Subcutaneous abdominal adipose tissue (tissue), 5 donors: ENCODE measurements at regions not wholly inside any gene's neighbourhood (a gene's known extent, or its start where the extent isn't known, plus 50 kb on each side); places are given as distances from the start of the nearest gene placed in this dataset.

ENCODE experiments used
- H3K27ac ChIP-seq: one replicate; pipeline ENCODE4 v1.7.0; 2013; ENCODE audit warnings: low read depth, mild to moderate bottlenecking, inconsistent platforms, low read length, moderate library complexity
- H3K27me3 ChIP-seq, 5 donors: one replicate each; pipeline ENCODE4 v1.7.0; 2013; ENCODE audit warnings: low read length in 5 of 5, inconsistent platforms in 1 of 5; ENCODE audit not compliant: control insufficient read depth in 5 of 5, insufficient read depth in 4 of 5
- H3K36me3 ChIP-seq, 5 donors: one replicate each; pipeline ENCODE4 v1.7.0; 2013; ENCODE audit warnings: low read length in 5 of 5; ENCODE audit not compliant: control insufficient read depth in 5 of 5, insufficient read depth in 5 of 5
- H3K4me1 ChIP-seq, 5 donors: one replicate each; pipeline ENCODE4 v1.7.0; 2013; ENCODE audit warnings: low read length in 5 of 5, mild to moderate bottlenecking in 3 of 5, moderate library complexity in 1 of 5; ENCODE audit not compliant: control insufficient read depth in 5 of 5, insufficient read depth in 5 of 5
- H3K4me3 ChIP-seq, 5 donors: one replicate each; pipeline ENCODE4 v1.7.0; 2013; ENCODE audit warnings: low read length in 5 of 5, low read depth in 1 of 5
- H3K9ac ChIP-seq, 5 donors: one replicate each; pipeline ENCODE4 v1.7.0; 2013; ENCODE audit warnings: low read length in 5 of 5, mild to moderate bottlenecking in 4 of 5, moderate library complexity in 3 of 5
- H3K9me3 ChIP-seq, 5 donors: one replicate each; pipeline ENCODE4 v1.7.0; 2013; ENCODE audit warnings: low read length in 5 of 5; ENCODE audit not compliant: control insufficient read depth in 5 of 5
- donor health status: healthy.
- donor health status: healthy.
- donor health status: healthy.
- donor health status: healthy.
- donor health status: healthy.

DNA sequence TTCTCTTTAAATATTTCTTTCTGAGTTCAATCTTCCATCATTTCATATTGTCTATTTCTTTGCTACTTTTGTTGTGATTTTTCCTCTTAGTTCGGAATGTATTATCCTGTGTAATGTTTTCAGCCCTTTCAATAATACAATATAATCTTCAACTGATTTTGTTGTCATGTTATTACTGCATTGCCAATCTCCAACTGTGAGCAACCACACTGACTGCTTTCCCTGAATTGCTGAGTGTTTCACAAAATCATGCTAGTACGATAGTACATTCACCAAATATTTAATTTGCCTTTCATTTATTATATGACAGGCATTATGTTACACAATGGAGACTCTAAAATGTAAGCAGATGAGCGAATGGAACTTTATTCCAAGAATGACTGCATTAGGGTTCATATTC is 744.3 kb upstream of the ATXN8OS start:
- Histone ChIP-seq H3K27me3 (no peaks in the 10 kb centered on the region), H3K36me3 (no peaks in the 10 kb centered on the region), H3K9ac (no peak overlapping the region), H3K4me1 (no peaks in the 10 kb centered on the region), H3K27ac (no peak overlapping the region), H3K4me3 (no peak overlapping the region), H3K9me3 (no peaks in the 10 kb centered on the region)

DNA sequence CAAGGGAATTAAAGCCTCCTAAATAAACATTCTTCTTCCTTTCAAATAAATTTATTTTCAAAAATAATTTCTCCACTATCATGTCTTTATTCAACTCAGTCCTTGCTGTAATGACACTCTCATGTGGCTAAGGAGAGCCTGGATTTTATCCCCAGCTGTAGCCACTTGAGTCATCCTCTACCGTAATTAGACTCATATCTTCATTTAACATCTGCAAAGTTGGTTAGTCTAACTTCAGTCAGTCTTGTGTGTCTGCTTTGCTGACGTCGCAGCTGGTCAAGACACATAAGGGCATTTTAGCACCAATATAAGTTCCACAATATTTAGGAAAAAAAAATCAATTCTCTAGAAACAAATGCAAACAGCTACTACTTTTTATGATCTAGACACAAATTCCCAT is 776.4 kb upstream of the ATXN8OS start:
- Histone ChIP-seq H3K9ac (no peak overlapping the region), H3K4me1 (no peaks in the 10 kb centered on the region), H3K9me3 (no peaks in the 10 kb centered on the region), H3K36me3 (no peaks in the 10 kb centered on the region), H3K4me3 (no peak overlapping the region), H3K27ac (no peak overlapping the region), H3K27me3 (no peaks in the 10 kb centered on the region)

DNA sequence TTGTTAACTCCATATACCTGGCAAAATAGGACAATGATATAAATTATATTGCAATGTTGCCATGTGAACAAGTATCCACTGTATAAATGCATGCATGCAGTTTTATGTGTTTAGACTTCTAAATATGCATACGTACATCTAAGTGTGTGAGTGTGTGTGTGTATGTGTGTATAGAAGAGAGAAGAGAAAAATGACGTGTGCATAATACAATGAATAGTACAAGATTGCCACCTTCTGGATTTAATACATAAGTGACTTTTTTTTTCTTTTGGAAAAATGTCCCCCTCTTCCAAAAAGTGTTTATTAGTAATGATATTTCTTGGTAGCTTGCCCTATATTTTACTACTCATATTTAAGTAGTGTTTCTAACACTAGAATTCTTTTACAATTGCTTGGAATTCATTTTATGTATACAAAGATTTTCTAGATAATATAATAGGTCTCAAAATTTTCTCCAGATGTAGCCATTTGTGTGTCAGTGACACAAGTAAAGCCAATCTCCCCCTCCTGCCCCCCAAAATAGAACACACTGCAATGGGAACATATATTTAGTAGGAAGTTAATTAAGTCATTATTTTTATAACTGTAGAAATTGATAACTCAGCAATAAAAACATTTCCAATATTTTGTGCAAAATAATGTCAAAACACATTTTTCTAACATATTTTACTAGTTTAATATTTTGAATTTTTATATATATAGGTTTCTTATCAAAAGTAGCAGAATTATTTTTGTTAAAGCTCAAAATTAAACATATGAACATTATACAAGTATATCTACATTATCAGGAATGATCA is 783.3 kb upstream of the ATXN8OS start:
- no peaks in the 10 kb centered on the region for H3K36me3 ChIP-seq
- no peak overlapping the region for H3K4me3 ChIP-seq
- H3K27me3 ChIP-seq, result no peaks in the 10 kb centered on the region
- H3K27ac ChIP-seq, result no peak overlapping the region
- no peaks in the 10 kb centered on the region for H3K4me1 ChIP-seq
- no peaks in the 10 kb centered on the region for H3K9me3 ChIP-seq
- no peak overlapping the region for H3K9ac ChIP-seq

DNA sequence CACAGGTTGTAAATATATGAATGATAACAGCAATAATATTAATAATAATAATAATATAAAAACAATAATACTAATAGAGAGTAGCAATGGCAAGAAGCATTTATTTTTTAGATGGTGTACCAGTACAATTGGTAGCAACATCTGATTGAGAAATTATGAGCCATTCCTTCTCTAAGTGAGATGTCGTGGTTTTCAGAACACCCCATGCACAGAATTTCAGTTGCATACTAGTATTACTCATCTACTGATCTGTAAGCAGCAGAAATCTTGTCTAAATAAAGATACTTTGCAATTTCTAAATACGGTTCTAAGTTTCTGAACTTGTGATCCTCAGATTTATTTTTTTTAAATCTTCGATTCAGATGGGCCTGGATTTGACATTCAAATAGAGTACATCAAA is 788.0 kb upstream of the ATXN8OS start:
- no peaks in the 10 kb centered on the region for H3K36me3 ChIP-seq
- H3K4me1 ChIP-seq, result no peaks in the 10 kb centered on the region
- no peaks in the 10 kb centered on the region for H3K9me3 ChIP-seq

DNA sequence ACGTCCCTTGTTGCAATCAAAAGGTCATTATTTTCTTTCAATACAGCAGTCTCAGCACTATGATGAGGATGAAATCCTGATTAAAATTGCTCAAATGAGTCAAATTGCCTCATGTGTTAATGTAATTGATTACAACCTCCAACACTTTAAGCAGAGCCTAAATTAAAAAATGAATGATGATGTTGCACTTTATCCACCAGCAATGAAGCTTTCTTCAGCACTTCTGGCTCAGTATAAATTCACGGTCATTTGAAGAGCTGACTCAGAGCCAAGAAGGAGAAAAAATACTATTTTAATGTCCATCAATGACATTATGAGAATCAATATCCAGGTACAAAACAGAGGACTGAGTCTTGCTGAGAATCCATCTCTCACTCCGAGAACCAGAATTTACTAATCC is 792.6 kb upstream of the ATXN8OS start:
- Histone ChIP-seq H3K9me3 (no peaks in the 10 kb centered on the region), H3K27ac (no peak overlapping the region), H3K4me3 (no peak overlapping the region), H3K36me3 (no peaks in the 10 kb centered on the region), H3K4me1 (no peaks in the 10 kb centered on the region), H3K9ac (no peak overlapping the region), H3K27me3 (no peaks in the 10 kb centered on the region)

More for the DNA sequence above, 788.0 kb upstream of the ATXN8OS start:
- no peak overlapping the region for H3K4me3 ChIP-seq
- no peak overlapping the region for H3K27ac ChIP-seq
- no peaks in the 10 kb centered on the region for H3K27me3 ChIP-seq
- H3K9ac ChIP-seq, result no peak overlapping the region

DNA sequence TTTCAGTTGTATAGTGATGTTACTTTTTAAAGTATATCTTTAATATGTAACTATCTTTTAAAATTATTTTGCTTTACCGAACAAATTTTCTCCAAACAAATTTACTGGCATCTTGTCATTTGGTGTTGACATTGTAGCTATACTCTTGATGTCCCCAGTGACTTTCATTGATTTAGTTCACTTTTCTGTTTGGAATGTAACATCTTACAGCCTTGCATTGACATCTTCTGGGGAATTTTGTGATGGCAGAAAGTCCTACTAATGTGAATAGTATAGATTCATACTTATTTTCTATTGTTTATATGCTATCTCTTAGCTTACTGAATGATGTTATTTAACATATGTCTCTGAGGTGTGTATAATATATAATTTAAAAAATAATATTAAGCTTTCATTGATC is 800.9 kb upstream of the ATXN8OS start:
- Histone ChIP-seq H3K36me3 (no peaks in the 10 kb centered on the region), H3K9me3 (no peaks in the 10 kb centered on the region), H3K27me3 (no peaks in the 10 kb centered on the region), H3K9ac (no peak overlapping the region), H3K4me1 (no peaks in the 10 kb centered on the region), H3K27ac (no peak overlapping the region), H3K4me3 (no peak overlapping the region)

DNA sequence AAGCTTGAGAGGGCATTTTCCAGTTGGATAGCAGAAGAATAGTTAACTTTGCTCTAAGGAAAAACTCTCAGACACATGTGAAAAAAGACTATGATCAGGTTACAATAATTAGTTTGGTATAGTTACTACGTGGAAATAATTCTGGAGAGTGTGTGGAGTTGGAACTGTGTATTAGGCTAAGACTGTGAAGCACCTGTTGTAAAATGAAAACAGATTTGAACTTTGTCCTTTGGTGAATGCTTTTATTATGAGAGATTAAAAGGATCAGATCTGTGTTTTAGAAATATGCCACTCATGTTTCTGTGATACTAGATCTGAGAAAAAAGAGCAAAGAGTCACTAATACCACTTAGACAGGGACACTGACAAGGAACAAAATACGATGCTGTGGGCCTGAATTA is 807.5 kb upstream of the ATXN8OS start:
- H3K36me3 ChIP-seq, result no peaks in the 10 kb centered on the region
- H3K9ac ChIP-seq, result no peak overlapping the region
- no peaks in the 10 kb centered on the region for H3K9me3 ChIP-seq
- H3K4me1 ChIP-seq, result no peaks in the 10 kb centered on the region
- H3K27me3 ChIP-seq, result no peaks in the 10 kb centered on the region
- H3K27ac ChIP-seq, result no peak overlapping the region
- no peak overlapping the region for H3K4me3 ChIP-seq

DNA sequence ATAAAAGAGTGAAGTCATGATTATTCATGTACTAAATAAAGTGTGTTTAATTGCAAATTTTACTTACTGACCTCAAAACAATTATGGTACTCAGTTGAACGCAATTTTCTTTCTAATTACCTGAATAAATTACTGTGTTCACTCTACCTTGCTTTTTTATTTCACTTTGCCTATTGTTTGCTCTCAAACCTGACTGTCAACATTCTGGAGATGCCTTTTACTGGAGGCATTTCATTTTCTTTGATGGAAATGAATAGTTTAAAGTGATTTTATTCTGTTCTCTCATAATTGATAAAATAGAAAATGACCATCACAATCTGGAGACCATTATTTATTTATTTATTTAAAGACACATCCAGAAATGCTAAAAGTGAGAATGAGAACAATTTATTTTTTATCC is 811.5 kb upstream of the ATXN8OS start:
- Histone ChIP-seq H3K4me3 (no peak overlapping the region), H3K4me1 (no peaks in the 10 kb centered on the region), H3K36me3 (no peaks in the 10 kb centered on the region), H3K9ac (no peak overlapping the region), H3K27ac (no peak overlapping the region), H3K9me3 (no peaks in the 10 kb centered on the region), H3K27me3 (no peaks in the 10 kb centered on the region)

DNA sequence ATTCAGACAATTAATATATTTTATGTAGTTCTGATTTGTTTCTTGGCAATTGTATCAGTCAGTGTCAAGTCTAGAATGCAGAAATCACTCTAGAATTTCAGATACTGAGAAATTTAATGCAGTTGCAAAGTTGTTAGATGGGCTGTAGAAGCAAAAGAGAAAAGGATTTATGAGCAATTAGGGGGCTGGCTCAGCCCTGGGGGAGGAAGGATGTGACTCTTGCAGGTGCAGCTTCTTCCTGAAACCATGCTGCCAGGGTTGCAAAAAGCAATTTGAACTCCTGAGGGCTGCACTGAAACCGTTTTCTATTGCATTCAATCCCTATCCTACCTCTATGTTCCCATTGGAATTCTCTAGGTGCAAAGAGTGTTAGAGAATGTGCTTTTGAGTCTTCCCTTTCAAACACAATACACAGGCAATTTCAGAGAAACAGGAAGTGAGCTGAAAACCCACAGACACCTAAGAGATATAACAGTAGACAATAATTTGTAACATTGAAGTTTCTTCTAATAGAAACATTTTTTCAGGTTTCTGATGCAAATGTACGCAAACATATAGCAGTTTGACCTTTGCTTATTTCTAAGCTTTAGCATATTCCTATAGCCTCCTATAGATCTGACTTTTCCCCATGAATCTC is 814.7 kb upstream of the ATXN8OS start:
- Histone ChIP-seq H3K27ac (no peak overlapping the region), H3K9ac (no peak overlapping the region), H3K4me3 (no peak overlapping the region), H3K4me1 (no peaks in the 10 kb centered on the region), H3K9me3 (no peaks in the 10 kb centered on the region), H3K27me3 (no peaks in the 10 kb centered on the region), H3K36me3 (no peaks in the 10 kb centered on the region)

DNA sequence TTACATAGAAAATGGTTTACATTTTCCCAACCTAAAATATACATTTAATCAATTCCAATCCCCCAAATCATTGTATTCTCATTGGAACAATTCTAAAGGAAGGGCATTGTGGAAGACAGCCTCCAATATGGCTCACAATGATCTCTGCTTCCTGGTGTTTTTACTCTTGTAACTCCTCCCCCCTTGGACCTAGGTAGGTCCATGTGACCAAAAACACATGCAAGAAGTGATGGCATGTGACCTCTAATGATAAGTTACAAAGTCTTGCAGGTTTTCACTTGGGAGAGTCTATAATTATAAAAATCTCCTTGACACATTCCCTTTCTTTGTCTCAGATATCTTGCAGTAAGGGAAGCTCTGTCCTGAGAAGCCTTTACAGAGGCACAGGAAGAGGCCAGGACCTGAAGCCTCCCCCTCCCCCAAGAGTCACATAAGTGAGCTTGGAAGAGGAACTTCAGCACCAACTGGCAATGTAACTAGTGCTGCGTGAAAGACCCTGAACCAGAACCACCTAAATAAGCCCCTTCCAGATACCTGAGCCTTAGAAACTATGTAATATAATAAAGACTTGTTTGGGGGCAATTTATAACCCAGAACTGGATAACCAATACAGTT is 816.2 kb upstream of the ATXN8OS start:
- no peaks in the 10 kb centered on the region for H3K4me1 ChIP-seq
- H3K4me3 ChIP-seq, result no peak overlapping the region
- no peak overlapping the region for H3K27ac ChIP-seq
- no peak overlapping the region for H3K9ac ChIP-seq
- no peaks in the 10 kb centered on the region for H3K36me3 ChIP-seq
- no peaks in the 10 kb centered on the region for H3K27me3 ChIP-seq
- no peaks in the 10 kb centered on the region for H3K9me3 ChIP-seq
